NCI-H748 (cell line): ENCODE measurements at regions not wholly inside any gene's neighbourhood (a gene's known extent, or its start where the extent isn't known, plus 50 kb on each side); places are given as distances from the start of the nearest gene placed in this dataset.

ENCODE experiments used
- DNase-seq: peaks from one replicate; lab custom pipeline; 2025; ENCODE audit not compliant: unreplicated experiment; lab: John Stamatoyannopoulos, UW

GRCh38 chr5:160906090-160906489 lies 54.1 kb upstream of the ATP10B start:
- DNase-seq: no peak

GRCh38 chr5:160905285-160905684 lies 53.3 kb upstream of the ATP10B start:
- no peak for DNase-seq

DNA sequence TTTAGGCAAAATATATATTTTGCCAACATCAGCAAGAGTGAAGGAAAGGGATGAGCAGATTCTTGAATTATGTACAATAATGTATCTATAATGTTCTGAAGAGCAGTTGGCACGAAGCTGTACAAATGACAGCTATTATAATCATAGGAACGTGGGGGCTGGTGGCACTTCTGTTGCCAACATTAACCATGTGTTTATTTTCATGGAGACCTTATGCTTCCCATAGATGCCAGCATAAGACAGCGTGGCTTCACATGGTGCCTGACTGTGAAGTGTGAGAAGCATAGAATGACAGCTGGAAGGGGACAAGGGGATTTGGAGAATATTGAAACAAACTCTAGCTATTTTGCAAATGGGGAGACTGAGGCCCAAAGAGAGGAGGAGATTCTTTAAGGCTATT lies 52.6 kb upstream of the ATP10B start:
- DNase-seq: no peak

DNA sequence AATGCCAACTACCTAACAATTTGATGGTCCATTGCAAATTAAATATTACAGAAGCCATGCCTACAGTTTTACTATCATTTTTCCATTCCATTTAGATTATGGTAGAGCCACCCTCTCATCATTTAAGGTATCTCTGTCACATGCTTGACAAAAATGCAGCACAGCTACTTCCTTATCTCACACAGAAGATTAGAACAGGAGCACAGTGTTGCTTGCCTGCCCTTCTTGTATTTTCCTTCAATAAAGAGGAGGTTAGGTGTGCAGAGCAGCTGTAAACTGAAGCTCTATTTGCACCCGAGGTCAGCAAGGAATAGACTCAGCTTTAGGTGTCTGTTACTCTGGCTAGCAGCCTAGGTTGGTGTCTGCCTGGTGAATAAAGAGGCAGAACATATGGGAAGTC lies 51.5 kb upstream of the ATP10B start:
- DNase-seq: no peak

GRCh38 chr5:160903076-160903475 lies 51.1 kb upstream of the ATP10B start:
- DNase-seq: no peak
